IMR-90 (cell line): ENCODE measurements at regions not wholly inside any gene's neighbourhood (a gene's known extent, or its start where the extent isn't known, plus 50 kb on each side); places are given as distances from the start of the nearest gene placed in this dataset.

Experiments
- ATAC-seq: fragments of 200-7000 bp; cut with Tn5 transposase; 2 replicates; pipeline ENCODE4 v1.9.1; 2020; ENCODE audit warnings: low read depth, mild to moderate bottlenecking, moderate library complexity
- BruUV-seq: library from RNA; stranded (reverse); fragments of 400-500 nt; replicated peaks from 2 replicates; lab custom pipeline; 2021; lab: Mats Ljungman, UMichigan
- CTCF ChIA-PET: fragments of 300-600 bp; formaldehyde crosslinking; extraction: SDS; loops from one replicate; lab custom pipeline; 2021; ENCODE audit warnings: antibody characterized with exemption; lab: Yijun Ruan, JAX
- POLR2A ChIA-PET: fragments of 300-600 bp; sonication (Branson Sonifier 250); formaldehyde crosslinking; loops from one replicate; lab custom pipeline; 2022; ENCODE audit warnings: antibody characterized with exemption; ENCODE audit not compliant: unreplicated experiment; lab: Charles Lee
- DNase-seq: peaks from one replicate; pipeline ENCODE4 v3.0.0; 2013
- H2AFZ ChIP-seq: replicated peaks from 2 replicates; pipeline ENCODE3; 2013; ENCODE audit warnings: low read length, mild to moderate bottlenecking; ENCODE audit not compliant: poor library complexity
- H2AK5ac ChIP-seq: 2 replicates; pipeline ENCODE4 v1.6.1; 2013; ENCODE audit warnings: low read depth, low read length, inconsistent platforms
- H2AK9ac ChIP-seq: replicated peaks from 2 replicates; pipeline ENCODE3; 2013; ENCODE audit warnings: mild to moderate bottlenecking, low read depth, low read length, moderate library complexity; ENCODE audit not compliant: poor library complexity
- H2BK120ac ChIP-seq: 2 replicates; pipeline ENCODE4 v1.6.1; 2013; ENCODE audit warnings: low read depth, low read length, inconsistent platforms
- H2BK15ac ChIP-seq: 3 replicates; pipeline ENCODE4 v1.6.1; 2013; ENCODE audit warnings: low read depth, low read length, inconsistent platforms
- H2BK20ac ChIP-seq: 2 replicates; pipeline ENCODE4 v1.6.1; 2013; ENCODE audit warnings: low read depth, mild to moderate bottlenecking, inconsistent platforms, low read length, moderate library complexity
- H2BK5ac ChIP-seq: 2 replicates; pipeline ENCODE4 v1.6.1; 2013; ENCODE audit warnings: mild to moderate bottlenecking, low read depth, low read length, inconsistent platforms; ENCODE audit not compliant: poor library complexity, severe bottlenecking
- H3K14ac ChIP-seq: replicated peaks from 2 replicates; pipeline ENCODE4 v1.6.1; 2013; ENCODE audit warnings: low read depth, low read length, inconsistent platforms
- H3K18ac ChIP-seq: 2 replicates; pipeline ENCODE4 v1.6.1; 2013; ENCODE audit warnings: low read depth, low read length, control low read depth
- H3K23ac ChIP-seq: 2 replicates; pipeline ENCODE4 v1.6.1; 2013; ENCODE audit warnings: low read depth, low read length, inconsistent platforms
- H3K27ac ChIP-seq: 2 replicates; pipeline ENCODE4 v1.5.1; 2013; ENCODE audit warnings: mild to moderate bottlenecking, control low read depth, low read length; ENCODE audit not compliant: insufficient read depth
- H3K27me3 ChIP-seq: 2 replicates; pipeline ENCODE4 v1.6.1; 2013; ENCODE audit warnings: low read length; ENCODE audit not compliant: control insufficient read depth, insufficient read depth
- H3K36me3 ChIP-seq: 2 replicates; pipeline ENCODE4 v1.6.1; 2013; ENCODE audit warnings: low read length, mixed read lengths; ENCODE audit not compliant: control insufficient read depth, insufficient read depth
- H3K4ac ChIP-seq: 2 replicates; pipeline ENCODE4 v1.6.1; 2013; ENCODE audit warnings: low read depth, low read length, inconsistent platforms
- H3K4me1 ChIP-seq: 2 replicates; pipeline ENCODE4 v1.6.1; 2013; ENCODE audit warnings: low read length, mixed read lengths; ENCODE audit not compliant: control insufficient read depth, insufficient read depth
- H3K4me2 ChIP-seq: 2 replicates; pipeline ENCODE4 v1.6.1; 2013; ENCODE audit warnings: low read depth, mild to moderate bottlenecking, control low read depth, low read length, moderate library complexity
- H3K4me3 ChIP-seq: 2 replicates; pipeline ENCODE4 v1.5.1; 2013; ENCODE audit warnings: low read depth, mild to moderate bottlenecking, control low read depth, low read length, moderate library complexity; ENCODE audit not compliant: insufficient read depth
- H3K56ac ChIP-seq: 2 replicates; pipeline ENCODE4 v1.6.1; 2013; ENCODE audit warnings: low read length, inconsistent platforms; ENCODE audit not compliant: insufficient read depth; ENCODE audit errors: extremely low read depth
- H3K79me1 ChIP-seq, 2 experiments: 2 replicates each; pipeline ENCODE4 v1.6.1; 2013; ENCODE audit warnings: low read length in 2 of 2, inconsistent platforms in 1 of 2, low read depth in 1 of 2
- H3K9ac ChIP-seq: 2 replicates; pipeline ENCODE4 v1.6.1; 2013; ENCODE audit warnings: low read depth, low read length, control low read depth
- H3K9me1 ChIP-seq: 2 replicates; pipeline ENCODE4 v1.6.1; 2013; ENCODE audit warnings: low read length, inconsistent platforms; ENCODE audit not compliant: insufficient read depth
- H3K9me3 ChIP-seq: 2 replicates; pipeline ENCODE4 v1.6.1; 2013; ENCODE audit warnings: low read length; ENCODE audit not compliant: control insufficient read depth, insufficient read depth
- H4K20me1 ChIP-seq: 2 replicates; pipeline ENCODE4 v1.6.1; 2013; ENCODE audit warnings: low read length, inconsistent platforms; ENCODE audit not compliant: insufficient read depth
- H4K5ac ChIP-seq: 2 replicates; pipeline ENCODE4 v1.6.1; 2013; ENCODE audit warnings: mild to moderate bottlenecking, low read depth, low read length, control low read depth
- H4K8ac ChIP-seq, 2 experiments: 2 replicates each; pipeline ENCODE4 v1.6.1; 2013; ENCODE audit warnings: low read depth in 2 of 2, low read length in 2 of 2, control low read depth in 1 of 2, inconsistent platforms in 1 of 2
- H4K91ac ChIP-seq: 2 replicates; pipeline ENCODE4 v1.6.1; 2013; ENCODE audit warnings: low read depth, low read length, inconsistent platforms; ENCODE audit not compliant: insufficient read depth
- BHLHE40 ChIP-seq: fragments of 150-350 bp; IDR thresholded peaks from 2 replicates; pipeline ENCODE4 v1.6.1; 2016; ENCODE audit warnings: mild to moderate bottlenecking, low read depth, low read length
- CEBPB ChIP-seq: IDR thresholded peaks from 2 replicates; pipeline ENCODE4 v1.6.1; 2012; ENCODE audit warnings: low read depth, low read length, improper control_type of control experiment
- FOS ChIP-seq: fragments of 150-350 bp; IDR thresholded peaks from 2 replicates; pipeline ENCODE4 v1.6.1; 2016; ENCODE audit warnings: low read depth, low read length
- MAFK ChIP-seq: IDR thresholded peaks from 2 replicates; pipeline ENCODE4 v1.6.1; 2012; ENCODE audit warnings: low read depth, low read length, improper control_type of control experiment
- MXI1 ChIP-seq: IDR thresholded peaks from 2 replicates; pipeline ENCODE4 v1.6.1; 2012; ENCODE audit warnings: low read depth, mild to moderate bottlenecking, low read length, moderate library complexity, borderline replicate concordance
- NFE2L2 ChIP-seq: fragments of 150-350 bp; IDR thresholded peaks from 2 replicates; pipeline ENCODE4 v1.6.1; 2016; ENCODE audit warnings: low read depth, mild to moderate bottlenecking, low read length
- POLR2A ChIP-seq: IDR thresholded peaks from 2 replicates; pipeline ENCODE4 v1.6.1; 2012; ENCODE audit warnings: mild to moderate bottlenecking, low read depth, low read length
- RCOR1 ChIP-seq: IDR thresholded peaks from 2 replicates; pipeline ENCODE4 v1.6.1; 2012; ENCODE audit warnings: mild to moderate bottlenecking, low read length, improper control_type of control experiment; ENCODE audit not compliant: insufficient replicate concordance
- RFX5 ChIP-seq: IDR thresholded peaks from 2 replicates; pipeline ENCODE4 v1.8.0; 2012; ENCODE audit warnings: low read depth, mild to moderate bottlenecking, low read length, moderate library complexity
- SMC3 ChIP-seq: fragments of 150-350 bp; IDR thresholded peaks from 2 replicates; pipeline ENCODE4 v1.6.1; 2016; ENCODE audit warnings: low read depth, mild to moderate bottlenecking, antibody characterized with exemption, low read length, moderate library complexity
- WGBS, 2 experiments: methylation state at CpG; one replicate each; pipeline versions ENCODE4 v1.1.5 to v1.1.7; 2013; ENCODE audit warnings: missing lambda C conversion rate in 2 of 2; ENCODE audit not compliant: insufficient read length in 1 of 2; ENCODE audit errors: extremely low coverage in 2 of 2; 5-methylcytosine and 5-hydroxymethylcytosine counted together
- dilution Hi-C: fragments of 300-500 bp; cut with HindIII; formaldehyde crosslinking; loops from one replicate; pipeline ENCODE4 v1.14.3; 2018; ENCODE audit warnings: low sequenced_read_pairs; ENCODE audit not compliant: unreplicated experiment
- in situ Hi-C: fragments of 300-500 bp; cut with MboI; formaldehyde crosslinking; loops from 3 replicates; pipeline ENCODE4 v1.14.3; 2019; ENCODE audit warnings: low sequenced_read_pairs, inconsistent platforms, mixed read lengths
- intact Hi-C: fragments of 100-400 bp; cut with micrococcal nuclease; formaldehyde crosslinking; loops from 2 replicates; pipeline ENCODE4 v1.10.0; 2022
- TF ChIP-seq, protein P1 (sequence below): conservative IDR thresholded peaks from 2 replicates; pipeline ENCODE4 v1.5.1; 2012; ENCODE audit warnings: mild to moderate bottlenecking, low read depth, low read length, improper control_type of control experiment
- TF ChIP-seq, protein P2 (sequence below): fragments of 150-350 bp; IDR thresholded peaks from 2 replicates; pipeline ENCODE4 v1.6.1; 2016; ENCODE audit warnings: low read depth, mild to moderate bottlenecking, low read length, moderate library complexity, borderline replicate concordance
- TF ChIP-seq, protein P3 (sequence below): fragments of 150-350 bp; IDR thresholded peaks from 2 replicates; pipeline ENCODE4 v1.6.1; 2017; ENCODE audit warnings: mild to moderate bottlenecking, antibody characterized with exemption, low read length, low read depth

DNA sequence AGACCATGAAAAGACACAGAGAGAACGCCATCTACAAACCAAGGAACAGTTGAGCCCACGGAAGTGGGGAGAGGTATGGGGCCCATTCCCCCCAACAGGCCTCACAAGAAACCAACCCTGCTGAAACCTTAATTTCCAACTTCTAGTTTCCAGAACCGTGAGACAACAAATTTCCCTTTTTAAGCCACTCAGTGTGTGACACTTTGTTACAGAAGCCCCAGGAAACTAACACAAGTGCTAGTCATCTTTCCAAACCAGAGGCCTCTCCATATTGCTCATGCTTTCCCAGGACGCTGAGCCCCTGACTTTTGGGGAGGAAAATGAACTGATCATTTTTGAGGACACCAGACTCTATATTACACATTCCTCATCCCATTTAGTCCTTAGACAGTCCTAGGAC is 186.8 kb downstream of the NUFIP1 start:
- Histone ChIP-seq H4K8ac (peak overlapping the region in 1 of 2 experiments; percentile 75; a peak in 2 of 4 replicates), H2BK15ac (peak overlapping the region; percentile 45; the same call in 2 of the 3 replicates), H3K4me2 (peak overlapping the region; percentile 35; the same call in 1 of the 2 replicates), H3K56ac (no peak overlapping the region), H3K4me3 (no peak overlapping the region), H4K91ac (peak overlapping the region; percentile 74), H2AK9ac (peak overlapping the region; percentile 66), H3K9ac (no peak overlapping the region), H3K9me3 (no peaks in the 10 kb centered on the region), H3K4ac (peak overlapping the region; percentile 87), H4K5ac (peak overlapping the region; percentile 30; the same call in 1 of the 2 replicates), H3K27me3 (no peaks in the 10 kb centered on the region), H3K18ac (peak overlapping the region; percentile 69), H3K23ac (peak overlapping the region; percentile 81; the same call in 1 of the 2 replicates), H3K27ac (peak overlapping the region; percentile 45), H3K9me1 (peaks cover 2% of the 10 kb centered on the region; the same call in 1 of the 2 replicates), H2AK5ac (peak overlapping the region; percentile 56), H3K36me3 (no peaks in the 10 kb centered on the region), H3K4me1 (peaks cover 6% of the 10 kb centered on the region), H4K20me1 (no peaks in the 10 kb centered on the region), H3K79me1 (no peaks in the 10 kb centered on the region), H3K14ac (peak overlapping the region; percentile 87), H2BK5ac (peak overlapping the region; percentile 77), H2AFZ (no peak overlapping the region), H2BK20ac (peak overlapping the region; percentile 85), H2BK120ac (peak overlapping the region; percentile 91)
- ATAC-seq (no peak; the same call in 1 of the 2 replicates), DNase-seq (no peak)
- TF ChIP-seq FOS (no peak), MXI1 (no peak), MAFK (no peak), NFE2L2 (no peak), SMC3 (no peak), RCOR1 (no peak), BHLHE40 (no peak), CEBPB (no peak), POLR2A (no peak), RFX5 (no peak)
- TF ChIP-seq, protein P1, sequence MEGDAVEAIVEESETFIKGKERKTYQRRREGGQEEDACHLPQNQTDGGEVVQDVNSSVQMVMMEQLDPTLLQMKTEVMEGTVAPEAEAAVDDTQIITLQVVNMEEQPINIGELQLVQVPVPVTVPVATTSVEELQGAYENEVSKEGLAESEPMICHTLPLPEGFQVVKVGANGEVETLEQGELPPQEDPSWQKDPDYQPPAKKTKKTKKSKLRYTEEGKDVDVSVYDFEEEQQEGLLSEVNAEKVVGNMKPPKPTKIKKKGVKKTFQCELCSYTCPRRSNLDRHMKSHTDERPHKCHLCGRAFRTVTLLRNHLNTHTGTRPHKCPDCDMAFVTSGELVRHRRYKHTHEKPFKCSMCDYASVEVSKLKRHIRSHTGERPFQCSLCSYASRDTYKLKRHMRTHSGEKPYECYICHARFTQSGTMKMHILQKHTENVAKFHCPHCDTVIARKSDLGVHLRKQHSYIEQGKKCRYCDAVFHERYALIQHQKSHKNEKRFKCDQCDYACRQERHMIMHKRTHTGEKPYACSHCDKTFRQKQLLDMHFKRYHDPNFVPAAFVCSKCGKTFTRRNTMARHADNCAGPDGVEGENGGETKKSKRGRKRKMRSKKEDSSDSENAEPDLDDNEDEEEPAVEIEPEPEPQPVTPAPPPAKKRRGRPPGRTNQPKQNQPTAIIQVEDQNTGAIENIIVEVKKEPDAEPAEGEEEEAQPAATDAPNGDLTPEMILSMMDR = no peak
- TF ChIP-seq, protein P2, sequence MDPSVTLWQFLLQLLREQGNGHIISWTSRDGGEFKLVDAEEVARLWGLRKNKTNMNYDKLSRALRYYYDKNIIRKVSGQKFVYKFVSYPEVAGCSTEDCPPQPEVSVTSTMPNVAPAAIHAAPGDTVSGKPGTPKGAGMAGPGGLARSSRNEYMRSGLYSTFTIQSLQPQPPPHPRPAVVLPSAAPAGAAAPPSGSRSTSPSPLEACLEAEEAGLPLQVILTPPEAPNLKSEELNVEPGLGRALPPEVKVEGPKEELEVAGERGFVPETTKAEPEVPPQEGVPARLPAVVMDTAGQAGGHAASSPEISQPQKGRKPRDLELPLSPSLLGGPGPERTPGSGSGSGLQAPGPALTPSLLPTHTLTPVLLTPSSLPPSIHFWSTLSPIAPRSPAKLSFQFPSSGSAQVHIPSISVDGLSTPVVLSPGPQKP = no peak
- TF ChIP-seq, protein P3, sequence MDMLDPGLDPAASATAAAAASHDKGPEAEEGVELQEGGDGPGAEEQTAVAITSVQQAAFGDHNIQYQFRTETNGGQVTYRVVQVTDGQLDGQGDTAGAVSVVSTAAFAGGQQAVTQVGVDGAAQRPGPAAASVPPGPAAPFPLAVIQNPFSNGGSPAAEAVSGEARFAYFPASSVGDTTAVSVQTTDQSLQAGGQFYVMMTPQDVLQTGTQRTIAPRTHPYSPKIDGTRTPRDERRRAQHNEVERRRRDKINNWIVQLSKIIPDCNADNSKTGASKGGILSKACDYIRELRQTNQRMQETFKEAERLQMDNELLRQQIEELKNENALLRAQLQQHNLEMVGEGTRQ = no peak
- intact Hi-C loops = no loop called here
- in situ Hi-C loops = no loop called here
- dilution Hi-C loops = no loop called here
- POLR2A ChIA-PET = no interaction called here
- CTCF ChIA-PET = interaction anchor here (0.6 kb wide), 1 partner anchor 11 kb away, joined by 3 read pairs; no protein-coding TSS in a partner anchor
- no TSS peak for BruUV-seq
- WGBS, 2 experiments = 100% methylated on average over 1 of the region's 4 CpGs; no CpG with 5 or more reads in 1 of the 2 experiments
